Spleen (tissue), 7 donors: ENCODE measurements at regions not wholly inside any gene's neighbourhood (a gene's known extent, or its start where the extent isn't known, plus 50 kb on each side); places are given as distances from the start of the nearest gene placed in this dataset.

Source experiments
- POLR2A ChIP-seq, 3 donors: fragments of 450-650 bp; IDR thresholded peaks; one replicate each; pipeline ENCODE4 v1.5.1; 2017; ENCODE audit warnings: antibody characterized with exemption in 3 of 3, mild to moderate bottlenecking in 1 of 3
- TF ChIP-seq, protein P1 (sequence below), 11 experiments: fragments of 200-600 bp in 7 of 11; fragments of 450-650 bp in 4 of 11; sonication (generic) in 4 of 11; IDR thresholded peaks in 8 of 11; conservative IDR thresholded peaks in 3 of 11; 1 replicate in 7 of 11; 2 replicates in 4 of 11; pipeline versions ENCODE4 v1.4.0 to v1.8.0; 2016 to 2021; ENCODE audit warnings: antibody characterized with exemption in 11 of 11, inconsistent platforms in 4 of 11, mild to moderate bottlenecking in 1 of 11
- donor health status: DM: no; HTN: no; CAD: no; lungs with moderate emphysema.
- donor health status: DM: no; HTN: no; CAD: no.
- donor health status: DM: no; HTN: no; CAD: no.

DNA sequence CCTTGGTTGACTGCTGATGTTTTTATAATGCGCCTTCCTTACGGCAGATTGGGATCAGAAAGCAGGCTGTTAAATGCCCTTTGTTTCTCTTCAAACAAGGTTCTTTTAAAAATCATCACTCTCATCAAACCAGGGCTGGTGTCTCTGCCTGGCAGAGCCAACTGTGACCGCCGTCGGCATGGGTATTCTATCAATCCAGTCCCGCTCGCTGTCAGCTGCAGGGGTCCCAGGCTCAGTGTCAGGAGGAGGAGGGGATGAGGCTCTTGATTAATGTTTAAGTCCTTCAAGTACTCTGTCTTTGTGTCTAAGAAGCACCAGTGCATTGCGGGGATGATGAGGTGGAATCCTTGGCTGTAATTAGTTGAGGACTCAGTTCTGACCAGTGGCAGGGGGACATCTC, 348.1 kb downstream of the RNF144A start:
- TF ChIP-seq, protein P1, sequence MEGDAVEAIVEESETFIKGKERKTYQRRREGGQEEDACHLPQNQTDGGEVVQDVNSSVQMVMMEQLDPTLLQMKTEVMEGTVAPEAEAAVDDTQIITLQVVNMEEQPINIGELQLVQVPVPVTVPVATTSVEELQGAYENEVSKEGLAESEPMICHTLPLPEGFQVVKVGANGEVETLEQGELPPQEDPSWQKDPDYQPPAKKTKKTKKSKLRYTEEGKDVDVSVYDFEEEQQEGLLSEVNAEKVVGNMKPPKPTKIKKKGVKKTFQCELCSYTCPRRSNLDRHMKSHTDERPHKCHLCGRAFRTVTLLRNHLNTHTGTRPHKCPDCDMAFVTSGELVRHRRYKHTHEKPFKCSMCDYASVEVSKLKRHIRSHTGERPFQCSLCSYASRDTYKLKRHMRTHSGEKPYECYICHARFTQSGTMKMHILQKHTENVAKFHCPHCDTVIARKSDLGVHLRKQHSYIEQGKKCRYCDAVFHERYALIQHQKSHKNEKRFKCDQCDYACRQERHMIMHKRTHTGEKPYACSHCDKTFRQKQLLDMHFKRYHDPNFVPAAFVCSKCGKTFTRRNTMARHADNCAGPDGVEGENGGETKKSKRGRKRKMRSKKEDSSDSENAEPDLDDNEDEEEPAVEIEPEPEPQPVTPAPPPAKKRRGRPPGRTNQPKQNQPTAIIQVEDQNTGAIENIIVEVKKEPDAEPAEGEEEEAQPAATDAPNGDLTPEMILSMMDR (IDR thresholded peaks at IDR 0.05 in 8 of 11, conservative IDR thresholded peaks at IDR 0.05 in 3 of 11), result no peak
- no peak for TF ChIP-seq POLR2A (IDR thresholded peaks at IDR 0.05)
